GM21367 (cell line): ENCODE measurements at regions not wholly inside any gene's neighbourhood (a gene's known extent, or its start where the extent isn't known, plus 50 kb on each side); places are given as distances from the start of the nearest gene placed in this dataset.

Experiments used
- ATAC-seq: cut with Tn5 transposase; IDR thresholded peaks from one replicate; pipeline ENCODE4 v1.9.1; 2021; ENCODE audit not compliant: unreplicated experiment

DNA sequence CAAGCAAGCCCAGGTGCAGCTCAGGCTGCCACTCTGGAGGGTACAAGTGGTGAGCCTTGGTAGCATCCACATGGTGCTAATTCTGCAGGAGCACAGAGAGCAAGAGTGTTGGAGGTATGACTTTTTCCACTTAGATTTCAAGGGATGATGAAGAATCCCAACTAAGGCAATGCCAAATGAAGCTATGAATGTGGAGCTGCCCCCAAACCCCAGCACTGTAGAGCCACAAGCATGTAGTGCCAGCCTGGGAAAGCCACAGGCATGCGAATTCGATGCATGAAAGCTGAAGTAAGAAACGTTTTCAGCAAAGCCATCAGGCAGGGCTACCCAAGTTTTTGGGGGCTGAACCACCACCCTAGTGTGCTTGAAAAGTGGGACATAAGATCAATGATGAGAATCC lies 251.1 kb downstream of the HAO1 start:
- no peak for ATAC-seq

DNA sequence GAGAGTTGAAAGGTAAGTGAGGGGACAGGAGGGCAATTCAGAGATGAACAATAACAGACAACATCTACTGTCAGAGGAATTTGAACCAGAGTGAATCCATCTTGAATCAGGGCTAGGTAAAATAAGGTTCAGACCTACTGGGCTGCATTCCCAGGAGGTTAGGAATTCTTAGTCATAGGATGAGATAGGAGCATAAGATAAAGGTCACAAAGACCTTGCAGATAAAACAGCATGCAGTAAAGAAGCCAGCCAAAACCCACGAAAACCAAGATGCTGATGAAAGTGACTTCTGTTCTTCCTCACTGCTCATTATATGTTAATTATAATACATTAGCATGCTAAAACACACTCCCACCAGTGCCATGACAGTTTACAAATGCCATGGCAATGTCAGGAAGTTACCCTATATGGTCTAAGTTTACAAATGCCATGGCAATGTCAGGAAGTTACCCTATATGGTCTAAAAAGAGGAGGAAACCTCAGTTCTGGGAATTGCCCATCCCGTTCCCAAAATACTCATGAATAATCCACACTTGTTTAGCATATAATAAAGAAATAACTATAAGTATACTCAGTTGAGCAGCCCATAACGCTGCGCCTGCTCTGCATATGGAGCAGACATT lies 248.5 kb downstream of the HAO1 start:
- ATAC-seq, result no peak

DNA sequence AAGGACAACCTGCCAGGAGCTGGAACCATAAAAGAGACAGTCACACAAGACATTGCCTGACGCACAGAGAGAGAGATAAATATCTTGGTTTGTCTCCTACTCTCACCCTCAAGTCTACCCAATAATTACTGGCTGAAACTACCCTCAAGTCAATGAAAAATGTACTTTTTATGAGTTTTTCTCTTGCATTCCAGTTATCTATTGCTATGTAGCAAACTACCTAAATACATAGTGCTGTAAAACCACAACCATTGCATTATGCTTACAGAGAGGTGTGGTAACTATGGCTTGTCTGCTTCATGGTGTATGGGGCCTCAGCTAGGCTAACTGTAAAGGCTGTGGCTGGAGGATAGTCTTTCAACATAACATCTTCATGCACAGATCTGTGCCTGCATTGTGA lies 247.8 kb downstream of the HAO1 start:
- ATAC-seq, result no peak

DNA sequence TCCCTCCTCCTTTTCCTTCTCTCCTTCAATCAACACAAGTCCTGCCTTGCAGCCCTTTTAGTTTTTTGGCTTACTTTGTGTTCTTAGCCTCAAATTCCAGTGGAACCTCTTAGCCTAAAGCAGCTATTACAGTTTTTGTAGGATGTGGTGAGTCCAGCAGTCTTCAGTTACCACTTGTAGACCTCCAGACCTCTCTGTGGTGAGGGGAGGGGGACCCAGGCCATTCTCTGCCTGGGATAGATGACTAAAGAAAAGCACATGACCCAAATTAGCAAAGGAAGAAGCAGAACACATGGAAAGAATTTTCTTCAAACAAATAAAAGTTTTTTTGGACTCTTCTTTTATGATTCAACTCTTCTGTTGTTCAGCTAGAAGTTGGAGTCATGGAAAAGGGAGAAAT lies 246.5 kb downstream of the HAO1 start:
- ATAC-seq, result no peak

DNA sequence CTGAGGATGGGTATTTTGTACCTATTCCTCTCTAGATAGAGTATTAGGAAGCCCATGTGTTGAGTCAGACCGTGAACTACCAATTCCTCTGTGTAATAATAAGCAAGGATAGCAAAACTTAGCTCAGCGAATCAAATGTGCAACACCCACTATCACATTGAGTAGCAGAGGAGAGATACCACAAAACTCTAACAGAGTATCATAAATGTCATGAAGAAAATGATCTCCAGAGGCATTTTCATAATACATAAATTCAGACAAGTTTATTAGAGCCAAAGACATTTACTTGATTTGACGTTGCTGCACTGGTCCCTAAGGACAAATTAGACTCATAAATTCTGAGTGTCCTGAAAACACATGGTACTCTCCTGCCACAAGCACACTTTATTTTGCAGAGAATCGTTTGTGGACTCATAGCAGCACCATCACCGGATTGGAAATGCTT lies 245.2 kb downstream of the HAO1 start:
- ATAC-seq, result no peak

DNA sequence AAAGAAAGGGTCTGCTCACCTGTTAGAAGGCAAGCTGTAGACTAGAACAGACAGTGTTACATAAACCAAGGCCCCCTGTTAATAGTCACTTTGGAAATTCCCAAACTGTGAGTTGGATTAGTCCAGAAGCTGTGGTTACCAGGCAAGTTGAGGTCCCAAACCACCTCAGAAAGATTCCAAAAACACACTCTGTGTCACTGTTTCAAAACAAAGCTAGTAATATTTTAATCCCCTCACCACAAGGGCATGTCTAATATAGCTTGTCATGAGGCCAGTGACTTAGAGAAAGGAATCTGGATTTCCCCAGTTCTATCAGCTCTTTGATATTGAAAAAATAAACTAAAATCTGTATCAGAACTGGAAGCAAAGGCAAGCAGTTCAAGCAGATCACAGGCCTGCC lies 244.6 kb downstream of the HAO1 start:
- no peak for ATAC-seq

DNA sequence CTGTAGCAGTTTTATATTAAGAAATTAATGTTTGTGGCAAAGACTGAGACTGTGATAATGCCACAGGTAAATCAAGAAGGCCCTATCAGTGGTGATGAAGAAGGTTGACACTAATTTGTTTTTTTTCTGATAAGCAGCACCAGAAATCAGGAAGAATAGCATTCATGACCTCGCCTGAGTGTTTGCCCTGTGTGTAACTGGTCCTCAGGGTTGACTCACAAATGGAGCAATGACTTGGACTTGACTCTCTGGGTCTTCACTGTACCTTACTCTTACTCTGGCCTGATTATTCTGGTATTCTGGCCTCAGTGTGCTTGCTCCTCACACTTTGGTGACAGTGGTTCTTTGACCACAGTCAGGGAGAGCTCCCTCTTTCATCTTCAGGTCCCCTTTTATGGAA lies 243.9 kb downstream of the HAO1 start:
- ATAC-seq, result no peak

DNA sequence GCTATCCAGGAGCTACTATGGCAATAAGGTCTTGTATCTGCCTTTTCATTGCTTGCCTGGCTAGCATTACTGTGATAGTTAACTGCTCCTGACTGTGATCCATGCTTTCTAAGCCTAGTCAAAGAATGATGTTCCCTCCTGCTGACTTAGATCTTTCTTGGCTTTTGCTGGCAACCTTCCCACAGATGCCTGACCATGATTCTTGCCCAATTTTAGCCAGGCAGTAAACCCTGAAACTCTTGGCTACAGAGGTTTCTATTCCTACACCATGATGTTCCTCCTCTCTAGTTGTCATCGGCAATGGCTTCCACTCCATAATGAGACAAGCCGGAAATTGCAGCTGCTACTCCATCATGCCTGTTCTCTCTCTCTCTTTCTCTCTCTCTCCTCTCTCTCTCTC lies 238.1 kb downstream of the HAO1 start:
- no peak for ATAC-seq

DNA sequence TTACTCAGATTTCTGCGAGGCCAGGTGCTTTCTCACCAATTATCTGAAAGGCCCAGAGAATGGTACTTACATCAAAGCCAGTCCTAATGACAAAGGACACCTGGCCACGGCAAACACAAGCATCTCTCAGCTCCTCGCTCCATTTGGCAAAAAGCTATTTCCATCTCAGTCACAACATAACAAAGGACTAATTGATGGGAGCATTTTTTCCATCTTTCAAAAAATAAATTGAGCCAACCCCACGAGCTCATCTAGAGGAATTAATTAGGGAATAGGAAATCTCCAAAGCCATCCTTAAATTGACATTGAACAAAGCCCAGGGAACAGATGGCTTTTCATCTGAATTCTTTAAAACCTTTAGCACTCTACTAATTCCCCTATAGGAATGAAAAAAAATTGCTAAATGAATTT lies 236.7 kb downstream of the HAO1 start:
- no peak for ATAC-seq

DNA sequence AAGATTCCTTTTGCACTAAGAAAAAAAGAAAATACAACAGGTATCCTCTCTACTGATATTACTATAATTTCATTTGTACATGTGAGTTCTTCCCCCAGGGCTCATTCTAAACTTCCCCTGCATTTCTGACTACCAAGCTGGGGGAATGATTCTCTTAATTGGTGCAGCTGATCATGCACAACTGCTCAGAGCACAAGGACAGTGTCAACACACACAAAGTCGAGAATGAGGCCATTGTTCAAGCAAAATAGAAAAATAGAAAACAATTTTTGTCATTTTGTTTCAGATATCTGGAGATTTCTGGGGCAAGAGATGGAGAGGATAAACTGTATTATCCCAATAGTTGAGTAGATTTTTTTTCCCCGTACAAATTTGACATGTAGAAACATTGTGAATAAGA lies 236.3 kb downstream of the HAO1 start:
- ATAC-seq, result no peak

DNA sequence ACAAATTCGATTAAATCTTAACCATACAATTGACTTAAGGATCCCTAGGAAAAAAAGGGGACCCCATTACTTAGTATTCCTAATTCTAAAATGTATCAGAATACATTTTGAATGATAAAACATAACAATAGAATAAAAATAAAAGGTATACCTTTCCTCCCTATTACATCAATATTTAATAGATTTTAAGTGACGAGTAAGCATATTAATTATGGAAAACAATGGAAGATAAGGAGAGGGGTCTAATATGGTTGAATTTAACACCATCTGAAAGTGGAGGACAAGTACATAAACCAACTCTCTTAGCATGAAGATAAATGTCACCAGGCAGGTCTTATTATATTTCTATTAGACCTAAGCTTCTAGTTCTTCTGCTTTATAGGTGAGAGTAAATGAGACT lies 232.1 kb downstream of the HAO1 start:
- no peak for ATAC-seq

DNA sequence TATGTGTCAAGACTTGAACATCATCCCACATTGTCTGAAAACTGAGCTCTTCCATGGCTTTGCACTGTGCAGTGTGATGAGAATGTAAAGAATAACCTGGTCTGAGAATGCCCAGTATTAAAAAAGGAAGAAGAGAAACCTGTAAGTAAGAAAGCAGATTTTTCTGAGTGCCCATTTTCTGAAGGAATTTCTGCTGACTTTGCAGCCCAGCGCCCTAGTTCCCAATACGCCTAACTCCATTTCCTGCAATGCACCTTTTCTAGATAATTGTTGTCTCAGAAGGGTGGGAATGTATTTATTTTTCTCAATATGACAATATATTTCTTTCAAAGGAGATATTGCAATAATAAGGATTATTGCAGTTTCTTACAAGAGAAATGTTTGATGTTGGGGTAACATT lies 231.5 kb downstream of the HAO1 start:
- no peak for ATAC-seq

DNA sequence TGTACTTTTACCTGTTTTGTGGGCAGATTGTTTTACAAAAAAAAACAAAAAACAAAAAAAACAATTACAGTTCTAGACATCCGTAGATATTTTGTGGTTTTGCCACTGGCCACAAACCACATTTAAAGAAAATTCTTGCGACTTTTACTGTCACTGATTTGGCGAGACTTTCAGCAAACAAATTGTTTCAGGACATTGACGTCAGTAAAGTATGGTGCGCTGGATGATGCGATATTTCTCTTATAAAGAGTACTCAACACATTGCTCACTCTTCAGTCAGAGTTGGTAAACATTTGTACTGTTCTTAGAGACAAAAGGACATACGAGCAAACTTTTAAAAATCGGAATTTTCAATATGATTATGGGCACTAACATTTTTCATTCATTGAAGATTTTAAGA lies 229.8 kb downstream of the HAO1 start:
- no peak for ATAC-seq

DNA sequence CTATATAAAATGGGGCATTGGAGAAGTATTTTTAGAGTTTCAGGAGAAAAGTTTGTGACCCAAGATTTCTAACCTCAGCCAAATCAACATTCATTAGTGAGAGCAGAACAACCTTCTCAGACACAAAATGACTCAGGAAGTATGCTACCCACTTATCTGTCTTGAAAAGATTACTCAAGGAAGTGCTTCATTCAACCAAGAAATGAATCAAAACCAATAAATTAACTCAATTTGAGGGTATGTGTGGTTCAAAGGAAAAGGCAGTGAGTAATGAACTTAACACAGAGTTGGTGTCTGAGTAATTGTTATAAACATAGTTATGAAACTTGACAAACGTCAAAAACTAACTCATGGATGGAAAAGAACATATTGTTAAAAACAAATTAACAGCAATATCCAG lies 227.6 kb downstream of the HAO1 start:
- ATAC-seq, result no peak

DNA sequence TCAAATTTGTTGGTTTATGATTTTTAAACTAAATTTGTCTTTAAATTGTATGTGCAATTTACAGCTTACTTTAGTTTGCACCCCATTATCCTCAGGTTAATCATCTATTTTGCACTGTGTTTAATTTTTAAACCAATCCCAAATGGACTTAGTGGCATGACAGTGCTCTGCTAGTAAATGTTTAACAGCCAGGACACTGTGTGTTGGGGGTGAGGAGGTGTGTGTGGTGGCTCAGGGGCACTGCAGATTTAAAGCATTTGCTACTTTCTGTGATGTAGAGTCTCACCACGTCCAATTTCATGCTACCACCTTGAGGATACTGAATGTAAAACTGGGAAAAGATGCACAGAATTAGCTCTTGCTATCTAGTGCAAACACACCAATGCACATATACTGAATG lies 225.7 kb downstream of the HAO1 start:
- no peak for ATAC-seq

DNA sequence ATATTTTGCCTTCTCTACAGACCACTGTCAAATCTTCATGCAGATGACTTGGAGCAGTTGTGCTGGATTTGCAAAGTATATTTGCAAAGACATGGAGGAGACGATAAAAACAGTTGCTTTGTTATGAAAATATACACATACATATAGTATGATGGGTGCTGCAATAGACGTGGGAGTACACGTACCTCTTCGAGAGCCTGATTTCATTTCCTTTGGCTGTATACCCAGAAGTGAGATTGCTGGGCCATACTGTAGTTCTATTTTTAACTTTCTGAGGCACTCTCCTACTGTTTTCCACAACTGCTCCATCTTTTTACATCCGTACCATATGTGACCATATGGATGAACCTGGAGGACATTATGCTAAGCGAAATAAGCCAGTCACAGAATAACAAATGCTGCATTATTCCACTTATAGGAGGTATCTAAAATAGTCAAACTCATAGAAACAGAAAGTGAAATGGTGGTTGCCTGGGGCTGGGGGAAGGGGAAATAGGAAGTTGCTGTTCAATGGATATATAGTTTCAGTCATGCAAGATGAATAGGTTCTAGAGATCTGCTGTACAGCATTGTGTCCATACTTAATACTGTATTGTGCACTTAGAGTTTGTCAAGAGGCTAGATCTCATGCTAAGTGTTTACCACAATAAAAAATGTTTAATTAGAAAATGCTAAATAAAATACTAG lies 223.8 kb downstream of the HAO1 start:
- no peak for ATAC-seq

DNA sequence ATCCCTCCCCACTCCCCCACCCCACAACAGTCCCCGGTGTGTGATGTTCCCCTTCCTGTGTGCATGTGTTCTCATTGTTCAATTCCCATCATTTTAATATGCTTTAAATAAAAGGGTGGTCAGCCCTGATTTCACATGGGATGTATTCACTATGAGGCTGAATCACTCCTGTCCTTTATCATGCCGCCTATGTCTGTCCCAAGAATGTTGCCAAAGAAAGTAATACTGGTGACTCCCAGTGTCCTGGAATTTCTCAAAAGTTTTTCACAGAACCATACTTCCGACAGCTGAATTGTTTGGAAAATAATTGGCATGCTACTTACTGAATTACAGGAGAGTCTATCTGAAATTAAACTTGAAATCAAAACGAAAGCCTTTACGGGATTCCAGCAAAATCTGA lies 217.7 kb downstream of the HAO1 start:
- ATAC-seq, result no peak

DNA sequence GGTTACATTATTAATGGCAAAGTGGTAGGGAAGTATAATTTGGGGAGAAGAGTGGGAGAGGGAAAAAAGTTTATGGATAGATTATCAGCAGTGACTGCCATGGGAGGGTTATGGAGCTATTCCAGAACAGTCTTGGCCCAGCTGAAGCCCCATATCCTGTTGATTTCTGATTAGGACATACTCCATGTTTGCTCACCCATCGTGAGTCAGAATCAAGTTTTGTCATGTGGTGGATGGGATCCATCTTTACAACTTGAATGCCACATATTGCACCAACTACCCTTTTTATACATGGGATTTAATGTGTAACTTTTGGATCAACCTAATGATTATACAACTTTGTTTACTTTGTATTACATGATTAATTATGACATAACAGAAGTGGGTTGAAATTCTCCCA lies 217.0 kb downstream of the HAO1 start:
- ATAC-seq, result no peak

DNA sequence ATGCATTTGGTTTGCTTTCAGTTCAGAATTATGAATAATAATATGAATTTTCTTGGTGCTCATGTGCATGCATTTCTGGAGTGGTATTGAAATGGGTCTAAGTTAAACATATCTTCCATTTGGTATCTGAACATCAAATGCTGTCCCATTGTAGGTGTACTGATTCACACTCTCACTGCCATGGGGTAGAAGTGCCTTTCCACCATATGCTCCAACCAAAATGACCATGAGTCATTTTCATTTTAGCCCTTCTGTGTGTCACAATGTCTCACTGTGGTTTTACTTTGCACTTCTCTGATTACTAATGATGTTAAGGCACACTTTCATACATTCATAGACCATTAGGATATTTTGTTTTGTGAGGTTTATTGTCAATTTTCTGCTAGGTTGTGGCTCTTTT lies 211.9 kb downstream of the HAO1 start:
- no peak for ATAC-seq

DNA sequence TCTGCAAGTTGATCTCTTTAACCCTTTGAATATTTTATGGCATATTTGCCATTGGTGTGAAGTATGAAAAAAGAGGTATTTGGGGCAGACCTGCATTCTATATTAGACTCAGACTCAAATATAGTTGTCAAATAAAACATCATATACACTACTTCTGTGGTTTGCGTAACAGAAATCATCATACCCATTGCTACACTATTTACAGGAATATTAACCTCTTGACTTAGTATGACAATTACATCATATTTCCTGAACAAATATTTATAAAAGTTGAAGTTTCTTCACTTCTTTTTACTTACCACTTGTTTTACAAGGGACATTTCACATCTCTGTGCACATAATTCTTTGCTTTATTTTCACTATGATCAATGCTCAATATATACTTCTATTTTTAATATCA lies 206.0 kb downstream of the HAO1 start:
- ATAC-seq, result no peak

DNA sequence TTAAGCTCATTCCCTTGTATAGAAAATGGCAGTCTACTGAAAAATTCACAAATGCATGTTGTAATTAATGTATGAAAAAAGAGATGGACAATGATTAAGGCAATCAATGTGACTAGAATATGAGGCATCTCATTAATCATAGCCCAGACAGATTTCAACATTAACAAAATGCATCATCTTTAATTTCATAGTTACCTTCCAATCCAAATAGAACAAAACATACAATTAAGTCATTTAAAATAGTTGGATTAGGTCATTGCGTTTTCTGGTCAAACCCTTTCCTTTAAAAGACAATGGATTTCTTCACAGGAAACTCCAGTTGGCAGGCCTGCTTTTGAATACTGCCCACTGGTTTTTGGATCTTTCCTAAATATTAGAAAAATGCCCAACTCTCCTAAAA lies 203.9 kb downstream of the HAO1 start:
- no peak for ATAC-seq

DNA sequence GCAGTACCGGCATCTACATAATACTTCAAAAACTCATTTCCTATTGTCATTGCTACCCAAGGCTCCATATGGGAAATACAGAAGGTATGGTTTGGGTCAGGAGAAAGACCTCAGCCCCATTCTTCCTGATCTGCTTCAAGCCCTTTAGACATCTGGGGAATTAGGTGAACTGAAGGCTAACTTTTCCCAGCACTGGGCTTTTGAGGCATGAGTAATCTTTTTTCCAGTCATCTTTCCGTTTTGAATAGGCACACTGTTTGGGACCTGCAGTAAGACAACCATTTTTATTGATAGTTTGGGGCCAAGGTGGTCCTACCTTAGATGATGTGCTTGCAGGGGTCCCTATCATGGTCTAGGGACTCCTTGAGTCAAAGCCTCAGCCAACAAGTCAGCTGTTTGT lies 198.4 kb downstream of the HAO1 start:
- ATAC-seq, result no peak

DNA sequence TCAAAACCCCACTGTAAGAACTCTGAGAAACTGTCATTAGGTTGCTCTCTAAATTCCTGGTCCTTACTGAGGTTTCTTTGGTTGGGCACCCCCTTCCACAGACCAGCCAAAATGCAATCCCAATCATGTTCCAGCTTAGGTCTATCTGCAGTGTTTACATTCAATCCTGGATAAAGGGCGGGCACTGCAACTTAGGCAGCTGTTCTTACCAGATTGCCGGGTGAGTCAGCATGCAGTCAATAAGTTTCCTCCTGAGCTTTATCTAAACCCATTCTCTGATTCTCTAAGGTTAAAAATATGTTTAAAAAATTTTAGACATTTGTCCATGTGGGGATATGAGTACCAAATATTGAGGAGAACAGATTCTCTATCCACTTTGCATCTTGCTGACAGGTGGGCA lies 197.8 kb downstream of the HAO1 start:
- ATAC-seq, result no peak
